GM12872 (cell line): ENCODE measurements at regions not wholly inside any gene's neighbourhood (a gene's known extent, or its start where the extent isn't known, plus 50 kb on each side); places are given as distances from the start of the nearest gene placed in this dataset.

ENCODE experiments used
- CTCF ChIP-seq: IDR thresholded peaks from 3 replicates; pipeline ENCODE4 v1.5.1; 2011; ENCODE audit warnings: low read depth, mild to moderate bottlenecking, low read length, moderate library complexity; ENCODE audit not compliant: insufficient read depth

GRCh38 chr4:126679303-126679702, 953.5 kb upstream of the INTU start:
- TF ChIP-seq CTCF, result no peak

GRCh38 chr4:126682250-126682649, 950.5 kb upstream of the INTU start:
- no peak for TF ChIP-seq CTCF

- no peak for TF ChIP-seq CTCF
Measured at GRCh38 chr4:126686491-126686890, 946.3 kb upstream of the INTU start.

DNA sequence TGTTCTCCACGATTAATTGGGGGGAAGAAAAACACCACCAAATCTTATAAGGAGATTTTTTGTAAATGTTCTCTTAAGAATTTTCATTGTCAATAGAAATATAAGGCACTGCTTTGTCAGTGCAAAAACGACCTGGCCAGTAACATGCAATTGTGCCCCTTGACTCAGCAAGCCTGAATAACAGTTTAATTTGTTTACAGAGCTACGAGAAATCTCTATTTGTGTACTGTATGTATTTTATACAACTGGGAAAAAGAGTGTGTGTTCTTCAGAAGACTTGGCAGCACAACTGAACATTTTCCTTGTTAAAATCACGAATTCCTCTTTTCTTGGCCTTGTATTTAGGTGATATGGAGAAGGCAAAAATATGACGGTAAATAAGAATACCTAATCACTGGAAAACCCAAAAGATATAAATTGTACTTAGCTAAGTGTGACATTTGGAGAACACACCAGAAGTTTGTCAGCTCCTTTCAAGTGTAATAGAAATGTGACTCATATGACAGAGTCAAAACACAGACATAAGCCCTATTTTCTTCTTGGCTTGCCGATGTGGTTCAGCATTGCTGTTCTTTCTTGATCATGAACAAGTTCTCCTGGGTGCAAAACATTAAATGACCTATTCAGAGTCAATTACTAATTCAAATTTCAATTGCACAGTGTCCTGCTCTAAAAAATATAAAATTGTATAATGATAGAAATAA, 945.0 kb upstream of the INTU start:
- TF ChIP-seq CTCF, result no peak

- no peak for TF ChIP-seq CTCF
Measured at GRCh38 chr4:126691797-126692196, 941.0 kb upstream of the INTU start.

DNA sequence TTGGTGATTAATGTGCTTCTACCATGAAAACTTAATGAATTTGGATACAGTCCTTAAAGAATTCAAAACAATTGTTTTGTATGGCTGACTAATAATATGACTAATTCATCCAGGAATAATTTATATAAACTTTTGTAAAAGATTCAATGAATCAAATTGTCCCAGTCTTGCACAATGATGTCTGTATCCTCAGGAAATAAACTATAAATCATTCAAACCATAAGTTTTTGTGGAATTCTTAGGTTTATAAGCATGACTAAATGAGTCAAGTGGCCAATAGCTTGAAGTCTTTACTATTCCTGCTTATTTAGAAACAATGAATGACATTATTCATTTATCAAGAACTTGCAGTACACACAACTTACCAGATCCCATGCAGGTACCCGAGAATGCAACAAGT, 935.0 kb upstream of the INTU start:
- TF ChIP-seq CTCF, result no peak

- no peak for TF ChIP-seq CTCF
Measured at GRCh38 chr4:126698224-126698623, 934.5 kb upstream of the INTU start.
